AML-193 (cell line): ENCODE measurements at regions not wholly inside any gene's neighbourhood (a gene's known extent, or its start where the extent isn't known, plus 50 kb on each side); places are given as distances from the start of the nearest gene placed in this dataset.

ENCODE experiments used
- DNase-seq, 2 experiments: peaks; one replicate each; lab custom pipeline; 2025; lab: John Stamatoyannopoulos, UW

- no peak for DNase-seq
These were observed 258.1 kb downstream of the IPO8 start for GRCh38 chr12:30437616-30438015.

GRCh38 chr12:30437044-30437443 lies 258.6 kb downstream of the IPO8 start:
- DNase-seq, result no peak

- DNase-seq, result no peak
These were observed 267.6 kb downstream of the IPO8 start for GRCh38 chr12:30428098-30428497.

- DNase-seq, result no peak
These were observed 268.1 kb downstream of the IPO8 start for GRCh38 chr12:30427555-30427954.

GRCh38 chr12:30425445-30425844 lies 270.2 kb downstream of the IPO8 start:
- no peak for DNase-seq

GRCh38 chr12:30423330-30423729 lies 272.3 kb downstream of the IPO8 start:
- no peak for DNase-seq

GRCh38 chr12:30422844-30423243 lies 272.8 kb downstream of the IPO8 start:
- DNase-seq, result no peak

GRCh38 chr12:30420561-30420960 lies 275.1 kb downstream of the IPO8 start:
- DNase-seq, result no peak

- no peak for DNase-seq
These were observed 277.9 kb downstream of the IPO8 start for GRCh38 chr12:30417697-30418231.

- DNase-seq, result no peak
These were observed 279.0 kb downstream of the IPO8 start for GRCh38 chr12:30416631-30417030.

- no peak for DNase-seq
These were observed 279.9 kb downstream of the IPO8 start for GRCh38 chr12:30415777-30416176.

- no peak for DNase-seq
These were observed 281.2 kb downstream of the IPO8 start for GRCh38 chr12:30414507-30414906.

GRCh38 chr12:30400349-30400748 lies 295.3 kb downstream of the IPO8 start:
- DNase-seq, result no peak

- no peak for DNase-seq
These were observed 295.8 kb downstream of the IPO8 start for GRCh38 chr12:30399859-30400258.

- DNase-seq, result no peak
These were observed 299.1 kb downstream of the IPO8 start for GRCh38 chr12:30396576-30396975.

GRCh38 chr12:30395190-30395589 lies 300.5 kb downstream of the IPO8 start:
- DNase-seq, result no peak

GRCh38 chr12:30391766-30392366 lies 303.8 kb downstream of the IPO8 start:
- DNase-seq, result no peak

GRCh38 chr12:30385706-30386105 lies 310.0 kb downstream of the IPO8 start:
- no peak for DNase-seq

- DNase-seq, result no peak
These were observed 310.7 kb downstream of the IPO8 start for GRCh38 chr12:30384976-30385375.

- no peak for DNase-seq
These were observed 317.4 kb downstream of the IPO8 start for GRCh38 chr12:30378307-30378706.

GRCh38 chr12:30364822-30365221 lies 330.8 kb downstream of the IPO8 start:
- DNase-seq, result no peak

- DNase-seq, result no peak
These were observed 334.5 kb downstream of the IPO8 start for GRCh38 chr12:30361145-30361544.

- DNase-seq, result no peak
These were observed 337.0 kb downstream of the IPO8 start for GRCh38 chr12:30358671-30359070.

GRCh38 chr12:30357766-30358490 lies 337.7 kb downstream of the IPO8 start:
- DNase-seq, result no peak
